ENCODE measurements at regions not wholly inside any gene's neighbourhood (a gene's known extent, or its start where the extent isn't known, plus 50 kb on each side); places are given as distances from the start of the nearest gene placed in this dataset.
"Not testable (repeated sequence)": the region's sequence is repeated elsewhere in the genome, so short reads cannot be mapped to it uniquely, and the experiment has no call there.

GRCh38 chr12:116380740-116381139 lies 103.2 kb upstream of the MED13L start:
- not testable (repeated sequence) for TF ChIP-seq ZNF302 (tag by site-specific recombination; IDR thresholded peaks at IDR 0.05; ENCODE audit: low read depth); CTCF (tag by site-specific recombination; IDR thresholded peaks at IDR 0.05); ZNF707 (tag by site-specific recombination; IDR thresholded peaks at IDR 0.05); ZBTB11 (tag by site-specific recombination; conservative IDR thresholded peaks at IDR 0.05; ENCODE audit: low read depth); ZNF223 (tag by site-specific recombination; IDR thresholded peaks at IDR 0.05); SP3 (tag by site-specific recombination; IDR thresholded peaks at IDR 0.05); ZNF148 (tag by site-specific recombination; IDR thresholded peaks at IDR 0.05; ENCODE audit: borderline replicate concordance); ZNF561 (tag by site-specific recombination; IDR thresholded peaks at IDR 0.05; ENCODE audit: borderline replicate concordance)
